HG02588 (cell line): ENCODE measurements at regions not wholly inside any gene's neighbourhood (a gene's known extent, or its start where the extent isn't known, plus 50 kb on each side); places are given as distances from the start of the nearest gene placed in this dataset.

ENCODE experiments used
- ATAC-seq: cut with Tn5 transposase; IDR thresholded peaks from one replicate; pipeline ENCODE4 v1.9.1; 2021; ENCODE audit warnings: mild to moderate bottlenecking, moderate library complexity; ENCODE audit not compliant: unreplicated experiment

DNA sequence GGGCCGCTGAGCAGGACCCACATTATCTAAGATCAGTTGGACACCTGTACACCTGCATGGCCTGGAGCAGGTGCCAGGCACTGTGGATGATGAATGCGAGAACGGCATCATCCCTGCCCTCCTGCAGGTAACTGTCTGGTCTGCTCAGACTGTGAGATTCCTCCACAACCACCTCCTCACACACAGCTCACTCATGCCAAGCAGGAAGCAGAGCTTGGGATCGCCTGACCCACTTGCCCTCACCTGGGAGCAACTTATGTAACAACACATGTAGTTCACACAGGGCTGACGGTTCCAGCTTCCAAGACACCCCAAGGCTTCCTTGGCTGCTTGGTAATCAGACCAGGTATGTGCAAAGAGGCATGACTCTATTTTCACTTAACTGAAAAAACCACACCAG, 359.2 kb downstream of the PREX1 start:
- no peak for ATAC-seq

GRCh38 chr20:48467622-48468021, 360.2 kb downstream of the PREX1 start:
- no peak for ATAC-seq

GRCh38 chr20:48465271-48465670, 362.5 kb downstream of the PREX1 start:
- no peak for ATAC-seq

- no peak for ATAC-seq
These were observed 363.9 kb downstream of the PREX1 start for GRCh38 chr20:48463916-48464315.

DNA sequence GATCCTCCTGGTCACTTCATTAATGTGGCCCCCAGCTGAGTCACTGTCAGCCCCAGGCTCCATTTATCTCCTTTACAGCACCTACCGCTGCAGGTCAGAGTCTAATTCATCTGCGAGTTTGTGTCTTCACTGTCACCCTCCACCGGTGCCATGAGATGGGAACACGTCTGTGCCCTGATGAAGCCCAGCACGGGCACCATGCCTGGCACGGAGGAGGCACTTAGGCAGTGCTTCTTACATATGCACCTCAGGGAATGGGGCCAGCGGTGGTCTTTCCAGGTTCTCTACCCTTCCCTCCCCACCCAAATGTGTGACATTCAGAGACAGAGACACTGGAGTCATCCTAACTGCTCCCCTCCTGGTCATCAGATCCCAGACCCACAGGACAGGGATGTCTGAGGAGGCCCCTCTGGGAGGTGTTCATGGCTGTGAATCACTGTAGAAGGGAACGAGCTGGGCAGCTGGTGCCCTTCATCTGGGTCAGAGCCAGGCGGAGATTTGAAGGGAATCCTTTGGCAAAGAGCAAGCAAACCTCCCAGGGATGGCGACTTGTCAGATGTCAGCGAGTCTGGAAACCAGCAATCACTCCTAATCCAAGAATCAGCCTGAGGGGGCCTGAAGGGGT, 364.6 kb downstream of the PREX1 start:
- ATAC-seq = no peak

- no peak for ATAC-seq
These were observed 366.1 kb downstream of the PREX1 start for GRCh38 chr20:48461735-48462119.

GRCh38 chr20:48461091-48461734, 366.6 kb downstream of the PREX1 start:
- no peak for ATAC-seq

DNA sequence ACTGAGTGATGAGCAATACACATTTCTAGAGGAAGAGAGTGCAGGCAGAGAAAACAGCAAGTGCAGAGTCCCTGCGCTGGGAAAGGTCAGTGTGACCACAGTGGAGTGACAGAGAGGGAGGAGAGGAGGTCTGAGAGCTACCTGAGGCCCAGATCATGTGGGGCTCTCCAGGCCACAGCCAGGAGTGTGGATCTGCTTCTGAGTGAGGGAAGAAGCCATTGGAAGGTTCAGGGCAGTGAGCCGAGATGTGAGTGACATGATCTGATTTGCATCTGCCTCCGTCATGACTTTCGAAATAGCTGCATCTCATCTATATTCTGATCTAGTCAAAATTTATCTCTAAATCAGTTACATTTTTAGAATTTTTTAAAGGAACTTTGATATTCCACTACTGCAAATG, 367.1 kb downstream of the PREX1 start:
- ATAC-seq = no peak

DNA sequence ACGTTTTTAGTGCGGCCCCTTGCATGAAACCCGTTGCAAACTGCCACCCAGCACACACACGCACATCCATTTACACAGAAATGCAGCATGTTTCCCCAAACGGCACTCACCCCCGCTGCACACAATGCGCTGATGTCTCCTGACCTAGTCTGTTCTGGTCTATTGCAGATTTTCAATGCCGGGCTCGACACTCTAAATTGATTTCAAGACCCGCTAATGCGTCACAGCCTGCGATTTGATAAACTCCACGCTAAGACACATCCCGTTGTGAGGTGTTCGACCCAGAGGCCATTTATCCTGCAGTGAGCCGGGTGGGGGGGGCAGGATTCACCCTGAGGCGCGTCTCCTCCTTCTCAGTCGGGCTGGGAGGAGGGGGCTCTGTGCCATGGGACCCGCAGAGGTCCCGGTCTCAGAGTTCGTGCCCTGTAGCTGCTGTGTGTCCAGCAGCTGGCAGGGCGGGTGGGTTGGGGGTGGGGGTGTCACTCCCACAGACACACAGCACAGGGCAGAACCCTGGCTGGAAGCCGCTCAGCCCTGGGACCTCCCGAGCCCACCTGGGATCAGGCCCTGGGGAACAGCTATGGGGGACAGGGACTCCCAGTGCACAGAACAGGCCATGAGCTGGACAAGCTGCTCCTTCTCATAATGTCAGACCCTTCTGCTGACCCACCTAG, 367.9 kb downstream of the PREX1 start:
- ATAC-seq = no peak

GRCh38 chr20:48458601-48459385, 369.0 kb downstream of the PREX1 start:
- no peak for ATAC-seq

DNA sequence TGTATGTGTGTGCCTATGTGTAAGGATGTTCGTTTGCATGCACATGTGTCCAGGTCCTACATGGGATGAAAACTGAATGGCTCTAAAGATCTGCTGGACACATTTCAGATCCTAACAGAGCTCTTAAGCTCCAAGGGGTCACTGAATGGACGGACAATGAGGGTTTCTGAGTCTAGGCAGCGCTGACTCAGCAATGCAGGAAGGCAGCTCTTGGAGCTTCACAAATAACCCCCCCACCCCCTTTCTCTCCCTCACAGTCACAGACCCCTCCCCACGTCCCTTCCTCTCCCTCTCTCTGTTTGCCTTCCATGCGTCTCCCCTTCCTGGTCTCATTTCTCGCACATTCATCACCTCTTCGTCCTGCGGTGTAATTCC, 369.8 kb downstream of the PREX1 start:
- no peak for ATAC-seq

DNA sequence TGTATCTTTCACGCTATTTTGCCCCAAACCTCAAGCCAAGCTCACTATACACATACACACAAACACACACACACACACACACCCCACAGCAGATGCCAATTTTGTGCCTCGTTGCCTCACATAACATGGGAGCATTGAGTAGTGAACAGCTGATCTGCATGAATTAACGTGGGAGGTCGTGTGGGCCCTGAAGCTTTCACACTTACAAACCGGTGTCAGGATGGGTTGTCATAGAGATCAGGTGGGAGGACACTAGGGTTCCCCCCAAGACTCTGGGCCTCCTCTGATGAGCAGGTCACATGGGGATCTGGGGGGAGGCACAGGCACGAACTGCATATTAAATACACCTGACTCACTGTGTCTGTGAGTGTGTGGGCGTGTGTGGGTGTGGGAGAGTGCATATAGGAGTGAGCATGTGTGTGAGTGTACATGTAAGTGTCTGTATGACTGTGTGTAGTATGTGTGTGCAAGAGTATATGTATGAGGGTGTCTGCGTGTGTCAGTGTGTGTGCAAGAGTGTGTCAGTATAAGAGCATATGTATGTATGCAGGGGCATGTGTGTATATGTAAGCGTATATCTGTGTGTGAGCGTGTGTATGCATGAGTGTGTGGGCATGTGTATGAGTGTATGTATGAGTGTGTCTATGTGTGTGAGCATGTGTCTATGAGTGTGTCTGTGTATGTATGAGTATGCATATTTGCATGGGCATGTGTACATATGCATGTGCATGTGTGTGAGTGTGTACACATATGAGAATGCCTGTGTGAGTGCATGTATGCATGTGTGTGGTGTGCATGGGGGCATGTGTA, 370.4 kb downstream of the PREX1 start:
- no peak for ATAC-seq

- ATAC-seq = no peak
These were observed 371.2 kb downstream of the PREX1 start for GRCh38 chr20:48456366-48457192.

- no peak for ATAC-seq
These were observed 372.0 kb downstream of the PREX1 start for GRCh38 chr20:48455651-48456365.

DNA sequence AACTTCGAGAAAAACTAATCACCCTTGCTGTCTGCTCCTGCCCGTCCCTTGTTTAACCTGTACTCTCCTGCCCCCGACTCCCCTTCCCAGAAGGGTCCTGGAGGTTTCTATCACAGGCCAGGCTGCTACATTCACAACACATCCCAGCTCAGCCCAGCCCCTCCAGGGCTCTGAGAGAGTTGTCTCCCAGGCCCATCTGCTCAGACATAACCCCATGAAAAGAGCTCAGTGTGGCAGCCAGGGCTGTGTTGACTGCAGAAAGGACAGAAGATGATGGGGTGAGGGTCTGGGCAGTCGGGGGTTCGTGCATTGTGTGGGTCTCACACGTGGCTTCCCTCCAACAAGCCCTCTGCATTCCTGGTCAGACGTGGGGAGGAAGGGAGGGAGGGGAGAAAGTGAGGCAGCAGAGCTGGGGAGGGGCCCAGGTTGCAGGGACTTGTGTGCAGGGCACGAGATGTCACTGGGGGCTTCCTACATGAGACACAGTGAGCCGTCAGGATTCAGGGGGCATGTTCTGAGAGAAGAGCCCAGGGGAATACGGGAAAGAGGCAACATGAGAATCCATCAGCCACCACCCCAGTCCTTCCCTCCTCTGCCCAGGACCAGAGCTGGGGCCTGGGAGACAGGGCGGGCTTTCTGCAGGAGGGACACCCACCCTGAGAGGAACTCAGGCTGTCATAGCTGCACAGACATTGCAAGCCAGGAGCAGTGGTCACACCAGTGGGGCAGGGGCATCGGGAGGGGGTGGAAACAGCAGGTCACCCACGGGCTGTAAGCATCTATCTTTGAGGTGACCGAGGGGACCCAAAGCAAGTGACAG, 372.9 kb downstream of the PREX1 start:
- no peak for ATAC-seq

DNA sequence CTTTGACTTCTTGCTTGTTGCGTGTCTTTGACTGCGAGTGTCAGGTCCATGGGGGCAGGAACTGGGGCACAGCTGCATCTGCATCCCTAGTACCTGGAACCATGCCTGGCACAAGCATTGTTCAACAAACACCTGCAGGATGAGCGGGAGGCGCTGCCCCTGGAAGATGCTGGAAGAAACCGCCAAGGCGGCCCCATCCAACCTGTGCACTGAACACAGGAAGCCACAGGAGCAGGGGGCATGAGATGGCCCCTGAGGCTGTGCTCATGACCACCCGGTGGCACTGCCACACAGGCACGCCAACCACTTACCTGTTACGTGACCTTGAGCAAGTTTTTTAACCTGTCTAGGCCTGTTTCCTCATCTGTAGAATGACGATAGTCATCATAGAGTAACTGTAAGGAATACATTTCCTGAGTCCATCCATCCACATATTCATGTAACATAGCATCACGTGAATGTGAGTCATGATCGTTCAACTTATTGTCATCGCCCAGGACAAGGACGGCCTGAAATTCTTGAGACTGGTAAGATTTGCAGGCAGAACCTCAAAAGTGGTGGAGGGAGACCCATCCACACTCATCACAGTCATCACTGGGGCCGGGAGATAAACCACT, 374.2 kb downstream of the PREX1 start:
- no peak for ATAC-seq

GRCh38 chr20:48451401-48451800, 376.4 kb downstream of the PREX1 start:
- no peak for ATAC-seq
